IMR-90 (cell line): ENCODE measurements at regions not wholly inside any gene's neighbourhood (a gene's known extent, or its start where the extent isn't known, plus 50 kb on each side); places are given as distances from the start of the nearest gene placed in this dataset.

Experiments
- ATAC-seq: fragments of 200-7000 bp; cut with Tn5 transposase; 2 replicates; pipeline ENCODE4 v1.9.1; 2020; ENCODE audit warnings: low read depth, mild to moderate bottlenecking, moderate library complexity
- BruUV-seq: library from RNA; stranded (reverse); fragments of 400-500 nt; replicated peaks from 2 replicates; lab custom pipeline; 2021; lab: Mats Ljungman, UMichigan
- CTCF ChIA-PET: fragments of 300-600 bp; formaldehyde crosslinking; extraction: SDS; loops from one replicate; lab custom pipeline; 2021; ENCODE audit warnings: antibody characterized with exemption; lab: Yijun Ruan, JAX
- POLR2A ChIA-PET: fragments of 300-600 bp; sonication (Branson Sonifier 250); formaldehyde crosslinking; loops from one replicate; lab custom pipeline; 2022; ENCODE audit warnings: antibody characterized with exemption; ENCODE audit not compliant: unreplicated experiment; lab: Charles Lee
- DNase-seq: peaks from one replicate; pipeline ENCODE4 v3.0.0; 2013
- H2AFZ ChIP-seq: replicated peaks from 2 replicates; pipeline ENCODE3; 2013; ENCODE audit warnings: low read length, mild to moderate bottlenecking; ENCODE audit not compliant: poor library complexity
- H2AK5ac ChIP-seq: 2 replicates; pipeline ENCODE4 v1.6.1; 2013; ENCODE audit warnings: low read depth, low read length, inconsistent platforms
- H2AK9ac ChIP-seq: replicated peaks from 2 replicates; pipeline ENCODE3; 2013; ENCODE audit warnings: mild to moderate bottlenecking, low read depth, low read length, moderate library complexity; ENCODE audit not compliant: poor library complexity
- H2BK120ac ChIP-seq: 2 replicates; pipeline ENCODE4 v1.6.1; 2013; ENCODE audit warnings: low read depth, low read length, inconsistent platforms
- H2BK15ac ChIP-seq: 3 replicates; pipeline ENCODE4 v1.6.1; 2013; ENCODE audit warnings: low read depth, low read length, inconsistent platforms
- H2BK20ac ChIP-seq: 2 replicates; pipeline ENCODE4 v1.6.1; 2013; ENCODE audit warnings: low read depth, mild to moderate bottlenecking, inconsistent platforms, low read length, moderate library complexity
- H2BK5ac ChIP-seq: 2 replicates; pipeline ENCODE4 v1.6.1; 2013; ENCODE audit warnings: mild to moderate bottlenecking, low read depth, low read length, inconsistent platforms; ENCODE audit not compliant: poor library complexity, severe bottlenecking
- H3K14ac ChIP-seq: replicated peaks from 2 replicates; pipeline ENCODE4 v1.6.1; 2013; ENCODE audit warnings: low read depth, low read length, inconsistent platforms
- H3K18ac ChIP-seq: 2 replicates; pipeline ENCODE4 v1.6.1; 2013; ENCODE audit warnings: low read depth, low read length, control low read depth
- H3K23ac ChIP-seq: 2 replicates; pipeline ENCODE4 v1.6.1; 2013; ENCODE audit warnings: low read depth, low read length, inconsistent platforms
- H3K27ac ChIP-seq: 2 replicates; pipeline ENCODE4 v1.5.1; 2013; ENCODE audit warnings: mild to moderate bottlenecking, control low read depth, low read length; ENCODE audit not compliant: insufficient read depth
- H3K27me3 ChIP-seq: 2 replicates; pipeline ENCODE4 v1.6.1; 2013; ENCODE audit warnings: low read length; ENCODE audit not compliant: control insufficient read depth, insufficient read depth
- H3K36me3 ChIP-seq: 2 replicates; pipeline ENCODE4 v1.6.1; 2013; ENCODE audit warnings: low read length, mixed read lengths; ENCODE audit not compliant: control insufficient read depth, insufficient read depth
- H3K4ac ChIP-seq: 2 replicates; pipeline ENCODE4 v1.6.1; 2013; ENCODE audit warnings: low read depth, low read length, inconsistent platforms
- H3K4me1 ChIP-seq: 2 replicates; pipeline ENCODE4 v1.6.1; 2013; ENCODE audit warnings: low read length, mixed read lengths; ENCODE audit not compliant: control insufficient read depth, insufficient read depth
- H3K4me2 ChIP-seq: 2 replicates; pipeline ENCODE4 v1.6.1; 2013; ENCODE audit warnings: low read depth, mild to moderate bottlenecking, control low read depth, low read length, moderate library complexity
- H3K4me3 ChIP-seq: 2 replicates; pipeline ENCODE4 v1.5.1; 2013; ENCODE audit warnings: low read depth, mild to moderate bottlenecking, control low read depth, low read length, moderate library complexity; ENCODE audit not compliant: insufficient read depth
- H3K56ac ChIP-seq: 2 replicates; pipeline ENCODE4 v1.6.1; 2013; ENCODE audit warnings: low read length, inconsistent platforms; ENCODE audit not compliant: insufficient read depth; ENCODE audit errors: extremely low read depth
- H3K79me1 ChIP-seq, 2 experiments: 2 replicates each; pipeline ENCODE4 v1.6.1; 2013; ENCODE audit warnings: low read length in 2 of 2, inconsistent platforms in 1 of 2, low read depth in 1 of 2
- H3K9ac ChIP-seq: 2 replicates; pipeline ENCODE4 v1.6.1; 2013; ENCODE audit warnings: low read depth, low read length, control low read depth
- H3K9me1 ChIP-seq: 2 replicates; pipeline ENCODE4 v1.6.1; 2013; ENCODE audit warnings: low read length, inconsistent platforms; ENCODE audit not compliant: insufficient read depth
- H3K9me3 ChIP-seq: 2 replicates; pipeline ENCODE4 v1.6.1; 2013; ENCODE audit warnings: low read length; ENCODE audit not compliant: control insufficient read depth, insufficient read depth
- H4K20me1 ChIP-seq: 2 replicates; pipeline ENCODE4 v1.6.1; 2013; ENCODE audit warnings: low read length, inconsistent platforms; ENCODE audit not compliant: insufficient read depth
- H4K5ac ChIP-seq: 2 replicates; pipeline ENCODE4 v1.6.1; 2013; ENCODE audit warnings: mild to moderate bottlenecking, low read depth, low read length, control low read depth
- H4K8ac ChIP-seq, 2 experiments: 2 replicates each; pipeline ENCODE4 v1.6.1; 2013; ENCODE audit warnings: low read depth in 2 of 2, low read length in 2 of 2, control low read depth in 1 of 2, inconsistent platforms in 1 of 2
- H4K91ac ChIP-seq: 2 replicates; pipeline ENCODE4 v1.6.1; 2013; ENCODE audit warnings: low read depth, low read length, inconsistent platforms; ENCODE audit not compliant: insufficient read depth
- BHLHE40 ChIP-seq: fragments of 150-350 bp; IDR thresholded peaks from 2 replicates; pipeline ENCODE4 v1.6.1; 2016; ENCODE audit warnings: mild to moderate bottlenecking, low read depth, low read length
- CEBPB ChIP-seq: IDR thresholded peaks from 2 replicates; pipeline ENCODE4 v1.6.1; 2012; ENCODE audit warnings: low read depth, low read length, improper control_type of control experiment
- FOS ChIP-seq: fragments of 150-350 bp; IDR thresholded peaks from 2 replicates; pipeline ENCODE4 v1.6.1; 2016; ENCODE audit warnings: low read depth, low read length
- MXI1 ChIP-seq: IDR thresholded peaks from 2 replicates; pipeline ENCODE4 v1.6.1; 2012; ENCODE audit warnings: low read depth, mild to moderate bottlenecking, low read length, moderate library complexity, borderline replicate concordance
- NFE2L2 ChIP-seq: fragments of 150-350 bp; IDR thresholded peaks from 2 replicates; pipeline ENCODE4 v1.6.1; 2016; ENCODE audit warnings: low read depth, mild to moderate bottlenecking, low read length
- RAD21 ChIP-seq: IDR thresholded peaks from 2 replicates; pipeline ENCODE4 v1.6.1; 2012; ENCODE audit warnings: low read length, improper control_type of control experiment
- SMC3 ChIP-seq: fragments of 150-350 bp; IDR thresholded peaks from 2 replicates; pipeline ENCODE4 v1.6.1; 2016; ENCODE audit warnings: low read depth, mild to moderate bottlenecking, antibody characterized with exemption, low read length, moderate library complexity
- WGBS, 2 experiments: methylation state at CpG; one replicate each; pipeline versions ENCODE4 v1.1.5 to v1.1.7; 2013; ENCODE audit warnings: missing lambda C conversion rate in 2 of 2; ENCODE audit not compliant: insufficient read length in 1 of 2; ENCODE audit errors: extremely low coverage in 2 of 2; 5-methylcytosine and 5-hydroxymethylcytosine counted together
- dilution Hi-C: fragments of 300-500 bp; cut with HindIII; formaldehyde crosslinking; loops from one replicate; pipeline ENCODE4 v1.14.3; 2018; ENCODE audit warnings: low sequenced_read_pairs; ENCODE audit not compliant: unreplicated experiment
- in situ Hi-C: fragments of 300-500 bp; cut with MboI; formaldehyde crosslinking; loops from 3 replicates; pipeline ENCODE4 v1.14.3; 2019; ENCODE audit warnings: low sequenced_read_pairs, inconsistent platforms, mixed read lengths
- intact Hi-C: fragments of 100-400 bp; cut with micrococcal nuclease; formaldehyde crosslinking; loops from 2 replicates; pipeline ENCODE4 v1.10.0; 2022
- TF ChIP-seq, protein P1 (sequence below): fragments of 150-350 bp; IDR thresholded peaks from 2 replicates; pipeline ENCODE4 v1.6.1; 2016; ENCODE audit warnings: low read depth, mild to moderate bottlenecking, low read length, moderate library complexity, borderline replicate concordance

DNA sequence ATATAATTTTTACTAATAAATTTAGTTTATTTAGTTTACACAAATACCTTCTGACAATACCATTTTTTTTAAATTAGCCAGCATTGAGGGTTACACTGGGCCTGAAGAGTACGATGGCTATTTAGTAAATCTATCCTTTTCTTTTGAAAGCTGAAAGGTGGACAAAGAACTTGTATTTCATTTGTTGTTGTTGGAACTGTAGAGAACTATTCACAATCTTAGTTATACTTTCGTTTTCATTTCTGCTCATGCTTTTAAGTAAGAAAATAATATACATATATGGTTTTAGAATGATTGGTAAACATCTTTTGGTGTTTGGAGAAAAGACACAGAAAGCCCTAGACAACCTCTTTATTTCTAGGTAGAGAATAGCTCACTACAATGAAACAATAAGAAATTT, 165.3 kb upstream of the FAM83B start:
- Histone ChIP-seq H3K36me3 (no peaks in the 10 kb centered on the region), H3K9me3 (no peaks in the 10 kb centered on the region), H3K4me3 (no peak overlapping the region), H3K14ac (no peak overlapping the region), H2AK9ac (no peak overlapping the region), H3K18ac (no peak overlapping the region), H2BK20ac (no peak overlapping the region), H3K4me1 (no peaks in the 10 kb centered on the region), H4K20me1 (no peaks in the 10 kb centered on the region), H3K79me1 (no peaks in the 10 kb centered on the region), H2AFZ (no peak overlapping the region), H3K9ac (no peak overlapping the region), H4K91ac (no peak overlapping the region), H3K23ac (no peak overlapping the region), H3K27me3 (no peaks in the 10 kb centered on the region), H2BK5ac (no peak overlapping the region), H2BK120ac (no peak overlapping the region), H3K4me2 (no peak overlapping the region), H3K9me1 (no peaks in the 10 kb centered on the region; the same call in 1 of the 2 replicates), H4K5ac (no peak overlapping the region), H3K4ac (no peak overlapping the region), H3K56ac (no peak overlapping the region), H4K8ac (no peak overlapping the region), H3K27ac (no peak overlapping the region), H2AK5ac (no peak overlapping the region), H2BK15ac (no peak overlapping the region)
- dilution Hi-C loops, result no loop called here
- ChIA-PET CTCF (no interaction called here), POLR2A (no interaction called here)
- no CpG with 5 or more reads among the region's 2 CpGs for WGBS, 2 experiments
- no peak for TF ChIP-seq SMC3
- no peak for TF ChIP-seq CEBPB
- TF ChIP-seq, protein P1, sequence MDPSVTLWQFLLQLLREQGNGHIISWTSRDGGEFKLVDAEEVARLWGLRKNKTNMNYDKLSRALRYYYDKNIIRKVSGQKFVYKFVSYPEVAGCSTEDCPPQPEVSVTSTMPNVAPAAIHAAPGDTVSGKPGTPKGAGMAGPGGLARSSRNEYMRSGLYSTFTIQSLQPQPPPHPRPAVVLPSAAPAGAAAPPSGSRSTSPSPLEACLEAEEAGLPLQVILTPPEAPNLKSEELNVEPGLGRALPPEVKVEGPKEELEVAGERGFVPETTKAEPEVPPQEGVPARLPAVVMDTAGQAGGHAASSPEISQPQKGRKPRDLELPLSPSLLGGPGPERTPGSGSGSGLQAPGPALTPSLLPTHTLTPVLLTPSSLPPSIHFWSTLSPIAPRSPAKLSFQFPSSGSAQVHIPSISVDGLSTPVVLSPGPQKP, result no peak
- TF ChIP-seq MXI1, result no peak
- no peak for TF ChIP-seq NFE2L2
- TF ChIP-seq RAD21, result no peak
- TF ChIP-seq FOS, result no peak
- TF ChIP-seq BHLHE40, result no peak
- no peak for DNase-seq
- intact Hi-C loops, result no loop called here
- in situ Hi-C loops, result no loop called here
- BruUV-seq, result no TSS peak
- no peak for ATAC-seq
